ENCODE measurements at regions not wholly inside any gene's neighbourhood (a gene's known extent, or its start where the extent isn't known, plus 50 kb on each side); places are given as distances from the start of the nearest gene placed in this dataset.

DNA sequence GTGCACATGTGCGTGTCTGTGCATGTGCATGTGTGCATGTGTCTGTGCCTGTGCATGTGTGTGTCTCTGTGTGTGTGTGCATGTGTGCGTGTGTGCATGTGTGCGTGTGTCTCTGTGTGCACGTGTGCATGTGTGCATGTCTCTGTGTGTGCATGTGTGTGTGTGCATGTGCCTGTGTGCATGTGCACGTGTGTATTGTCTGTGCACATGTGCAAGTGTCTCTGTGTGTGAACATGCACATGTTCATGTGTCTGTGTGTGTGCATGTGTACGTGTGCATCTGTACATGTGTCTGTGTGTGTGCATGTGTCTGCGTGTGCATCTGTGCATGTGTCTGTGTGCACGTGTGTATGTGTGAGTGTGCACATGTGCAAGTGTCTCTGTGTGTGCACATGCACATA lies 277.3 kb downstream of the GALR1 start:
- TF ChIP-seq, protein P1, sequence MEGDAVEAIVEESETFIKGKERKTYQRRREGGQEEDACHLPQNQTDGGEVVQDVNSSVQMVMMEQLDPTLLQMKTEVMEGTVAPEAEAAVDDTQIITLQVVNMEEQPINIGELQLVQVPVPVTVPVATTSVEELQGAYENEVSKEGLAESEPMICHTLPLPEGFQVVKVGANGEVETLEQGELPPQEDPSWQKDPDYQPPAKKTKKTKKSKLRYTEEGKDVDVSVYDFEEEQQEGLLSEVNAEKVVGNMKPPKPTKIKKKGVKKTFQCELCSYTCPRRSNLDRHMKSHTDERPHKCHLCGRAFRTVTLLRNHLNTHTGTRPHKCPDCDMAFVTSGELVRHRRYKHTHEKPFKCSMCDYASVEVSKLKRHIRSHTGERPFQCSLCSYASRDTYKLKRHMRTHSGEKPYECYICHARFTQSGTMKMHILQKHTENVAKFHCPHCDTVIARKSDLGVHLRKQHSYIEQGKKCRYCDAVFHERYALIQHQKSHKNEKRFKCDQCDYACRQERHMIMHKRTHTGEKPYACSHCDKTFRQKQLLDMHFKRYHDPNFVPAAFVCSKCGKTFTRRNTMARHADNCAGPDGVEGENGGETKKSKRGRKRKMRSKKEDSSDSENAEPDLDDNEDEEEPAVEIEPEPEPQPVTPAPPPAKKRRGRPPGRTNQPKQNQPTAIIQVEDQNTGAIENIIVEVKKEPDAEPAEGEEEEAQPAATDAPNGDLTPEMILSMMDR (IDR thresholded peaks at IDR 0.05): no peak
- TF ChIP-seq POLR2A (IDR thresholded peaks at IDR 0.05): no peak
